Loucy (cell line): ENCODE measurements at regions not wholly inside any gene's neighbourhood (a gene's known extent, or its start where the extent isn't known, plus 50 kb on each side); places are given as distances from the start of the nearest gene placed in this dataset.

Experiments used
- H2AFZ ChIP-seq: fragments of 200-600 bp; sonication (generic); 2 replicates; pipeline ENCODE4 v1.6.0; 2016; ENCODE audit warnings: antibody characterized with exemption, mild to moderate bottlenecking, low read length, moderate library complexity
- H3F3A ChIP-seq: fragments of 200-600 bp; 2 replicates; pipeline ENCODE4 v1.6.0; 2016; ENCODE audit warnings: antibody characterized with exemption, low read depth, mild to moderate bottlenecking
- H3K27me3 ChIP-seq: fragments of 200-600 bp; sonication (generic); 2 replicates; pipeline ENCODE4 v1.6.1; 2014; ENCODE audit warnings: low read length, mild to moderate bottlenecking; ENCODE audit not compliant: insufficient read depth, poor library complexity, severe bottlenecking
- H3K36me3 ChIP-seq: fragments of 200-600 bp; sonication (generic); 2 replicates; pipeline ENCODE4 v1.6.1; 2016; ENCODE audit warnings: low read length; ENCODE audit not compliant: insufficient read depth
- H3K4me1 ChIP-seq: fragments of 200-600 bp; sonication (generic); 2 replicates; pipeline ENCODE4 v1.5.1; 2014; ENCODE audit warnings: low read length, mild to moderate bottlenecking; ENCODE audit not compliant: insufficient read depth, poor library complexity, severe bottlenecking
- H3K4me2 ChIP-seq: fragments of 200-600 bp; sonication (generic); 2 replicates; pipeline ENCODE4 v1.6.0; 2014; ENCODE audit warnings: antibody characterized with exemption, low read length, low read depth, mild to moderate bottlenecking; ENCODE audit not compliant: poor library complexity, severe bottlenecking
- H3K4me3 ChIP-seq: fragments of 200-600 bp; sonication (generic); 2 replicates; pipeline ENCODE4 v1.5.1; 2014; ENCODE audit warnings: low read length, mild to moderate bottlenecking, mixed read lengths; ENCODE audit not compliant: poor library complexity, severe bottlenecking
- H3K79me2 ChIP-seq: fragments of 200-600 bp; sonication (generic); 2 replicates; pipeline ENCODE4 v1.6.1; 2014; ENCODE audit warnings: low read length; ENCODE audit not compliant: insufficient read depth
- H3K9ac ChIP-seq: fragments of 200-600 bp; sonication (generic); 2 replicates; pipeline ENCODE4 v1.6.0; 2014; ENCODE audit warnings: mild to moderate bottlenecking, low read depth, low read length, moderate library complexity; ENCODE audit not compliant: poor library complexity, severe bottlenecking
- H3K9me2 ChIP-seq: fragments of 200-600 bp; sonication (generic); replicated peaks from 2 replicates; pipeline ENCODE4 v1.6.1; 2016; ENCODE audit warnings: low read depth, low read length, mixed read lengths
- H3K9me3 ChIP-seq: fragments of 200-600 bp; sonication (generic); 2 replicates; pipeline ENCODE4 v1.6.1; 2014; ENCODE audit warnings: mild to moderate bottlenecking, antibody characterized with exemption, low read length, low read depth; ENCODE audit not compliant: insufficient read depth
- H4K20me1 ChIP-seq: fragments of 200-600 bp; sonication (generic); 2 replicates; pipeline ENCODE4 v1.6.0; 2014; ENCODE audit warnings: antibody characterized with exemption, low read length, mild to moderate bottlenecking; ENCODE audit not compliant: insufficient read depth, poor library complexity, severe bottlenecking
- EZH2phosphoT487 ChIP-seq: fragments of 200-600 bp; IDR thresholded peaks from 2 replicates; pipeline ENCODE4 v1.6.1; 2018; ENCODE audit warnings: antibody characterized with exemption, mild to moderate bottlenecking, moderate library complexity, borderline replicate concordance
- TF ChIP-seq, protein P1 (sequence below): fragments of 200-600 bp; sonication (generic); conservative IDR thresholded peaks from 2 replicates; pipeline ENCODE4 v1.5.1; 2014; ENCODE audit warnings: mild to moderate bottlenecking, antibody characterized with exemption, low read length

DNA sequence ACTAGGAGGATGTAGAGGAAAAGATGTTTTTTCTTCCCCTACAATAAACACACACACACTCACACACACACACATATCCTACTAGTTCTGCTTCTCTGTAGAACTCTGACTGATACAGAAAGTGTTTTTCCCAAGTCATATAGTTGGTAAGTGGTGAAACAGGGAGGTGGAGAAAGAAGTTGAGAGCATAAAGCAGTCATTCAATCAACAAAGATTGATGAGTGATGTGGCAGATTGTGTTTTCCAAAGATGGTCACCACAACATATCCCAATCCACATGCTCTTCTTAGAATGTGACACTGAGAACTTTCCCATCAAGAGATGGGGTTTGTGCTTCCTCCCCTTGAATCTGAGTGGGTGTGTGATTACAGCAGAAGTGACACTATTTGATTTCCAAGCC lies 123.4 kb upstream of the ATP6AP2 start:
- Histone ChIP-seq H3K9me2 (no peaks in the 10 kb centered on the region), H3K36me3 (no peaks in the 10 kb centered on the region), H2AFZ (no peak overlapping the region), H3F3A (no peaks in the 10 kb centered on the region), H3K27me3 (no peaks in the 10 kb centered on the region), H4K20me1 (no peaks in the 10 kb centered on the region), H3K9ac (no peak overlapping the region), H3K4me3 (no peak overlapping the region), H3K79me2 (no peaks in the 10 kb centered on the region), H3K4me2 (no peak overlapping the region), H3K4me1 (no peaks in the 10 kb centered on the region), H3K9me3 (no peaks in the 10 kb centered on the region)
- TF ChIP-seq, protein P1, sequence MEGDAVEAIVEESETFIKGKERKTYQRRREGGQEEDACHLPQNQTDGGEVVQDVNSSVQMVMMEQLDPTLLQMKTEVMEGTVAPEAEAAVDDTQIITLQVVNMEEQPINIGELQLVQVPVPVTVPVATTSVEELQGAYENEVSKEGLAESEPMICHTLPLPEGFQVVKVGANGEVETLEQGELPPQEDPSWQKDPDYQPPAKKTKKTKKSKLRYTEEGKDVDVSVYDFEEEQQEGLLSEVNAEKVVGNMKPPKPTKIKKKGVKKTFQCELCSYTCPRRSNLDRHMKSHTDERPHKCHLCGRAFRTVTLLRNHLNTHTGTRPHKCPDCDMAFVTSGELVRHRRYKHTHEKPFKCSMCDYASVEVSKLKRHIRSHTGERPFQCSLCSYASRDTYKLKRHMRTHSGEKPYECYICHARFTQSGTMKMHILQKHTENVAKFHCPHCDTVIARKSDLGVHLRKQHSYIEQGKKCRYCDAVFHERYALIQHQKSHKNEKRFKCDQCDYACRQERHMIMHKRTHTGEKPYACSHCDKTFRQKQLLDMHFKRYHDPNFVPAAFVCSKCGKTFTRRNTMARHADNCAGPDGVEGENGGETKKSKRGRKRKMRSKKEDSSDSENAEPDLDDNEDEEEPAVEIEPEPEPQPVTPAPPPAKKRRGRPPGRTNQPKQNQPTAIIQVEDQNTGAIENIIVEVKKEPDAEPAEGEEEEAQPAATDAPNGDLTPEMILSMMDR: no peak
- no peak for TF ChIP-seq EZH2phosphoT487

DNA sequence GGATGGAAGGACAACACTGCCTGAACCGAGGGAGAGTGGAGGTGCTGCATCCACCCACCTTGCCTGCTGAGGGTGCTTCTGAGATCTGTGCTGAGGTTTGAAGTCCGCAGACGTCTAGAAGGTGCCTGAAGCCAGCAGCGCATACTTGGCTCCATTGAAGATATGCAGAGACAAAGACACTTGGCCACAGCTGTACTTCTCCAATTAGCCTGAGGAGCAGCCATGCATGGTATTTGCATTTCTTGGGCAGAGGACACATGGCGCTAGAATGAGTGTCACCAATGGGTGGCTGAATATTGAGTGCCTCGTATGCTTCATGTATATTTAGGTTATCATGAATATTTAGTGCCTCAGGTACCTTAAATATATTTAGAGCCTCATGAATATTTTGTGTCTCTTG lies 128.7 kb upstream of the ATP6AP2 start:
- Histone ChIP-seq H2AFZ (no peak overlapping the region), H3F3A (no peaks in the 10 kb centered on the region), H3K27me3 (no peaks in the 10 kb centered on the region), H3K4me1 (no peaks in the 10 kb centered on the region), H3K9me2 (no peaks in the 10 kb centered on the region), H3K36me3 (no peaks in the 10 kb centered on the region), H3K4me3 (no peak overlapping the region), H3K9me3 (no peaks in the 10 kb centered on the region), H3K79me2 (no peaks in the 10 kb centered on the region), H4K20me1 (no peaks in the 10 kb centered on the region), H3K9ac (no peak overlapping the region), H3K4me2 (no peak overlapping the region)
- TF ChIP-seq EZH2phosphoT487: no peak
- TF ChIP-seq, protein P1: no peak

GRCh38 chrX:40449956-40450706 lies 130.6 kb upstream of the ATP6AP2 start:
- H3K9me3 ChIP-seq: no peaks in the 10 kb centered on the region
- no peaks in the 10 kb centered on the region for H4K20me1 ChIP-seq
- no peaks in the 10 kb centered on the region for H3K4me1 ChIP-seq
- no peak overlapping the region for H3K4me2 ChIP-seq
- H2AFZ ChIP-seq: no peak overlapping the region; the same call in 1 of the 2 replicates
- no peak overlapping the region for H3K9ac ChIP-seq
- H3K79me2 ChIP-seq: no peaks in the 10 kb centered on the region
- H3K4me3 ChIP-seq: no peak overlapping the region
- H3K36me3 ChIP-seq: no peaks in the 10 kb centered on the region
- H3K9me2 ChIP-seq: no peaks in the 10 kb centered on the region
- no peaks in the 10 kb centered on the region for H3F3A ChIP-seq
- H3K27me3 ChIP-seq: no peaks in the 10 kb centered on the region
- TF ChIP-seq, protein P1: no peak
- TF ChIP-seq EZH2phosphoT487: no peak
